GM11168 (cell line): ENCODE measurements at regions not wholly inside any gene's neighbourhood (a gene's known extent, or its start where the extent isn't known, plus 50 kb on each side); places are given as distances from the start of the nearest gene placed in this dataset.
"Not testable (repeated sequence)": the region's sequence is repeated elsewhere in the genome, so short reads cannot be mapped to it uniquely, and the experiment has no call there.

Experiments
- in situ Hi-C: fragments of 300-500 bp; cut with MboI; formaldehyde crosslinking; loops from one replicate; pipeline ENCODE4 v1.12.0; 2022; ENCODE audit warnings: low sequenced_read_pairs; ENCODE audit not compliant: unreplicated experiment

GRCh38 chr2:76089683-76090082, 379.0 kb upstream of the GCFC2 start:
- in situ Hi-C loops = no loop called here

- in situ Hi-C loops = no loop called here
Observed at GRCh38 chr2:76083248-76083647, 372.5 kb upstream of the GCFC2 start.

GRCh38 chr2:76082509-76082908, 371.8 kb upstream of the GCFC2 start:
- in situ Hi-C loops = no loop called here

- in situ Hi-C loops = no loop called here
Observed at GRCh38 chr2:76080154-76080553, 369.4 kb upstream of the GCFC2 start.

GRCh38 chr2:76075126-76075525, 364.4 kb upstream of the GCFC2 start:
- in situ Hi-C loops = no loop called here

- in situ Hi-C loops = no loop called here
Observed at GRCh38 chr2:76073992-76074604, 363.4 kb upstream of the GCFC2 start.

- in situ Hi-C loops = no loop called here
Observed at GRCh38 chr2:76050196-76050595, 339.5 kb upstream of the GCFC2 start.

GRCh38 chr2:76044701-76045100, 334.0 kb upstream of the GCFC2 start:
- in situ Hi-C loops = no loop called here

- in situ Hi-C loops = no loop called here
Observed at GRCh38 chr2:76039505-76039904, 328.8 kb upstream of the GCFC2 start.

- in situ Hi-C loops = no loop called here
Observed at GRCh38 chr2:76027761-76028160, 317.0 kb upstream of the GCFC2 start.

- in situ Hi-C loops = no loop called here
Observed at GRCh38 chr2:76019128-76019527, 308.4 kb upstream of the GCFC2 start.

GRCh38 chr2:76009484-76009883, 298.8 kb upstream of the GCFC2 start:
- in situ Hi-C loops = no loop called here

- in situ Hi-C loops = no loop called here
Observed at GRCh38 chr2:76008001-76008702, 297.4 kb upstream of the GCFC2 start.

- in situ Hi-C loops = no loop called here
Observed at GRCh38 chr2:76000425-76000824, 289.7 kb upstream of the GCFC2 start.

GRCh38 chr2:75998451-75998850, 287.7 kb upstream of the GCFC2 start:
- in situ Hi-C loops = no loop called here

- in situ Hi-C loops = no loop called here
Observed at GRCh38 chr2:75994759-75995158, 284.0 kb upstream of the GCFC2 start.

GRCh38 chr2:75988622-75989021, 277.9 kb upstream of the GCFC2 start:
- in situ Hi-C loops = not testable (repeated sequence)

- in situ Hi-C loops = no loop called here
Observed at GRCh38 chr2:75986617-75987016, 275.9 kb upstream of the GCFC2 start.

- in situ Hi-C loops = no loop called here
Observed at GRCh38 chr2:75982719-75983118, 272.0 kb upstream of the GCFC2 start.

- in situ Hi-C loops = no loop called here
Observed at GRCh38 chr2:75964646-75965045, 253.9 kb upstream of the GCFC2 start.

GRCh38 chr2:75960472-75961009, 249.8 kb upstream of the GCFC2 start:
- in situ Hi-C loops = no loop called here
